HEK293T (cell line): ENCODE measurements at regions not wholly inside any gene's neighbourhood (a gene's known extent, or its start where the extent isn't known, plus 50 kb on each side); places are given as distances from the start of the nearest gene placed in this dataset.

Source experiments
- BHLHE40 ChIP-seq: fragments of 450-650 bp; IDR thresholded peaks from 2 replicates; pipeline ENCODE4 v1.6.1; 2016; ENCODE audit warnings: mild to moderate bottlenecking, moderate library complexity, borderline replicate concordance
- ELF4 ChIP-seq: fragments of 450-650 bp; IDR thresholded peaks from 2 replicates; pipeline ENCODE4 v1.6.1; 2017; ENCODE audit warnings: antibody characterized with exemption
- FOXK2 ChIP-seq: fragments of 450-650 bp; IDR thresholded peaks from 2 replicates; pipeline ENCODE4 v1.6.1; 2016; ENCODE audit warnings: mild to moderate bottlenecking
- FOXM1 ChIP-seq: fragments of 450-650 bp; IDR thresholded peaks from 2 replicates; pipeline ENCODE4 v1.6.1; 2017; ENCODE audit warnings: mild to moderate bottlenecking, borderline replicate concordance
- HDGF ChIP-seq: fragments of 450-650 bp; IDR thresholded peaks from 2 replicates; pipeline ENCODE4 v1.6.1; 2017; ENCODE audit warnings: antibody characterized with exemption, borderline replicate concordance
- NFRKB ChIP-seq: fragments of 450-650 bp; IDR thresholded peaks from 2 replicates; pipeline ENCODE4 v1.6.1; 2016; ENCODE audit warnings: mild to moderate bottlenecking, moderate library complexity
- SP1 ChIP-seq: fragments of 450-650 bp; IDR thresholded peaks from 2 replicates; pipeline ENCODE4 v1.6.1; 2017
- SUZ12 ChIP-seq: fragments of 450-650 bp; IDR thresholded peaks from 2 replicates; pipeline ENCODE4 v1.6.1; 2016; ENCODE audit warnings: mild to moderate bottlenecking
- TARDBP ChIP-seq: fragments of 450-650 bp; IDR thresholded peaks from 2 replicates; pipeline ENCODE4 v1.6.1; 2016
- ZNF384 ChIP-seq: fragments of 450-650 bp; IDR thresholded peaks from 2 replicates; pipeline ENCODE4 v1.6.1; 2016

DNA sequence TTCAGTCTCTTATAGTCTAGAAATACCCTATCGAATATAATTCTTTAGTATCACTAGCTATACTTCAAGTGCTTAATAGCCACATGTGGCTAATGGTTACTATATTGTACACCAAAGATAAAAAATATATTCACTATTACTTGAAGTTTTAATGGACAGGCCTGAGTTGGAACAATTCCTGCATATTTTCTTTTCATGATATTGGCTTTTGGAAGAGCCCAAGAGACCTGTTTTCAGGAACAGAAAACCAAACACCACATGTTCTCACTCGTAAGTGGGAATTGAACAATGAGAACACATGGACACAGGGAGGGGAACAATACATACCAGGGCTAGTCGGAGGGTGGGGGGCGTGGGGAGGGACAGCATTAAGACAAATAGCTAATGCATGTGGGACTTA lies 334.4 kb upstream of the TRIB2 start:
- TF ChIP-seq SP1, result no peak
- no peak for TF ChIP-seq ZNF384
- no peak for TF ChIP-seq FOXM1
- TF ChIP-seq SUZ12, result no peak
- no peak for TF ChIP-seq BHLHE40
- TF ChIP-seq FOXK2, result no peak
- no peak for TF ChIP-seq TARDBP
- no peak for TF ChIP-seq HDGF
- no peak for TF ChIP-seq ELF4
- TF ChIP-seq NFRKB, result no peak
